H9 (cell line): ENCODE measurements at regions not wholly inside any gene's neighbourhood (a gene's known extent, or its start where the extent isn't known, plus 50 kb on each side); places are given as distances from the start of the nearest gene placed in this dataset.

Source experiments
- DNase-seq: peaks from one replicate; pipeline ENCODE4 v3.0.0-alpha.2; 2017
- H2AFZ ChIP-seq: one replicate; pipeline ENCODE4 v1.6.1; 2013; ENCODE audit warnings: mild to moderate bottlenecking, low read length, control low read depth, moderate library complexity
- H2AK5ac ChIP-seq: 2 replicates; pipeline ENCODE4 v1.6.1; 2013; ENCODE audit warnings: low read length, control low read depth, mixed read lengths; ENCODE audit not compliant: insufficient read length
- H2BK120ac ChIP-seq: one replicate; pipeline ENCODE4 v1.6.1; 2013; ENCODE audit warnings: low read depth, mild to moderate bottlenecking, low read length, control low read depth, inconsistent platforms; ENCODE audit not compliant: poor library complexity, severe bottlenecking
- H2BK12ac ChIP-seq: 2 replicates; pipeline ENCODE4 v1.6.1; 2013; ENCODE audit warnings: low read length, control low read depth, mixed read lengths, low read depth; ENCODE audit not compliant: insufficient read length
- H2BK15ac ChIP-seq: 2 replicates; pipeline ENCODE4 v1.6.1; 2013; ENCODE audit warnings: low read depth, low read length, control low read depth
- H2BK20ac ChIP-seq: one replicate; pipeline ENCODE4 v1.6.1; 2013; ENCODE audit warnings: low read depth, mild to moderate bottlenecking, low read length, control low read depth, inconsistent platforms; ENCODE audit not compliant: poor library complexity, severe bottlenecking
- H2BK5ac ChIP-seq: 2 replicates; pipeline ENCODE4 v1.6.1; 2013; ENCODE audit warnings: low read length, control low read depth, mixed read lengths; ENCODE audit not compliant: insufficient read length
- H3K14ac ChIP-seq: 2 replicates; pipeline ENCODE4 v1.6.1; 2013; ENCODE audit warnings: low read length, control low read depth; ENCODE audit not compliant: insufficient read depth
- H3K18ac ChIP-seq: 2 replicates; pipeline ENCODE4 v1.6.1; 2013; ENCODE audit warnings: low read depth, mild to moderate bottlenecking, mixed read lengths, low read length, control low read depth; ENCODE audit not compliant: insufficient read length
- H3K23ac ChIP-seq: 2 replicates; pipeline ENCODE4 v1.6.1; 2013; ENCODE audit warnings: low read length, control low read depth, mixed read lengths, low read depth; ENCODE audit not compliant: insufficient read length
- H3K23me2 ChIP-seq: 2 replicates; pipeline ENCODE4 v1.6.1; 2013; ENCODE audit warnings: low read depth, mild to moderate bottlenecking, mixed read lengths, low read length, control low read depth; ENCODE audit not compliant: insufficient read length, poor library complexity, severe bottlenecking
- H3K27ac ChIP-seq: 2 replicates; pipeline ENCODE4 v1.5.1; 2013; ENCODE audit warnings: low read length, control low read depth, mixed read lengths, low read depth; ENCODE audit not compliant: insufficient read length
- H3K27me3 ChIP-seq: 2 replicates; pipeline ENCODE4 v1.6.1; 2013; ENCODE audit warnings: low read length, control low read depth, inconsistent platforms; ENCODE audit not compliant: insufficient read depth
- H3K4ac ChIP-seq: 2 replicates; pipeline ENCODE4 v1.6.1; 2013; ENCODE audit warnings: low read depth, mild to moderate bottlenecking, control low read depth, inconsistent platforms, low read length, moderate library complexity
- H3K4me1 ChIP-seq: 2 replicates; pipeline ENCODE4 v1.6.1; 2013; ENCODE audit warnings: low read length, control low read depth, inconsistent platforms; ENCODE audit not compliant: insufficient read depth
- H3K4me2 ChIP-seq: 2 replicates; pipeline ENCODE4 v1.6.1; 2013; ENCODE audit warnings: low read length, control low read depth, mixed read lengths; ENCODE audit not compliant: insufficient read length, insufficient read depth
- H3K56ac ChIP-seq: 2 replicates; pipeline ENCODE4 v1.6.1; 2013; ENCODE audit warnings: low read depth, mild to moderate bottlenecking, mixed read lengths, low read length, control low read depth; ENCODE audit not compliant: insufficient read length
- H3K79me1 ChIP-seq: 2 replicates; pipeline ENCODE4 v1.6.1; 2013; ENCODE audit warnings: low read depth, mild to moderate bottlenecking, moderate library complexity, low read length, control low read depth, inconsistent platforms; ENCODE audit not compliant: insufficient read depth, poor library complexity, severe bottlenecking
- H3K79me2 ChIP-seq: 2 replicates; pipeline ENCODE4 v1.6.1; 2013; ENCODE audit warnings: low read length, control low read depth, inconsistent platforms; ENCODE audit not compliant: insufficient read depth
- H3K9ac ChIP-seq: 2 replicates; pipeline ENCODE4 v1.6.1; 2013; ENCODE audit warnings: low read length, control low read depth, mixed read lengths; ENCODE audit not compliant: insufficient read length; ENCODE audit errors: extremely low read depth
- H3K9me3 ChIP-seq: one replicate; pipeline ENCODE4 v1.6.1; 2013; ENCODE audit warnings: low read depth, low read length, inconsistent platforms; ENCODE audit not compliant: control insufficient read depth
- H3T11ph ChIP-seq: one replicate; pipeline ENCODE4 v1.6.1; 2013; ENCODE audit warnings: mild to moderate bottlenecking, low read length, control low read depth, inconsistent platforms
- H4K20me1 ChIP-seq: one replicate; pipeline ENCODE4 v1.6.1; 2013; ENCODE audit not compliant: control insufficient read depth, insufficient read length, insufficient read depth
- H4K5ac ChIP-seq: 2 replicates; pipeline ENCODE4 v1.6.1; 2013; ENCODE audit warnings: low read depth, mild to moderate bottlenecking, mixed read lengths, low read length, control low read depth; ENCODE audit not compliant: insufficient read length
- H4K8ac ChIP-seq: replicated peaks from 2 replicates; pipeline ENCODE4 v1.6.1; 2013; ENCODE audit warnings: low read length, control low read depth, mixed read lengths, low read depth; ENCODE audit not compliant: insufficient read length
- H4K91ac ChIP-seq: 2 replicates; pipeline ENCODE4 v1.6.1; 2013; ENCODE audit warnings: low read depth, mild to moderate bottlenecking, moderate library complexity, mixed read lengths, low read length, control low read depth; ENCODE audit not compliant: insufficient read length
- H3K27ac Mint-ChIP-seq, 3 experiments: 2 replicates in 2 of 3; 3 replicates in 1 of 3; pipeline ENCODE4 v1.8.0; 2020 to 2021; ENCODE audit warnings: mixed read lengths in 3 of 3, mild to moderate bottlenecking in 1 of 3, moderate library complexity in 1 of 3
- H3K27me3 Mint-ChIP-seq: 2 replicates; pipeline ENCODE4 v1.8.0; 2021; ENCODE audit warnings: low read depth, mild to moderate bottlenecking, moderate library complexity, mixed read lengths
- H3K36me3 Mint-ChIP-seq, 3 experiments: 2 replicates in 2 of 3; 3 replicates in 1 of 3; pipeline ENCODE4 v1.8.0; 2020 to 2021; ENCODE audit warnings: low read depth in 3 of 3, mixed read lengths in 3 of 3; ENCODE audit not compliant: insufficient read depth in 1 of 3
- H3K4me1 Mint-ChIP-seq, 2 experiments: 2 replicates each; pipeline ENCODE4 v1.8.0; 2020; ENCODE audit warnings: mixed read lengths in 2 of 2
- H3K4me3 Mint-ChIP-seq, 2 experiments: 2 replicates in 1 of 2; 3 replicates in 1 of 2; pipeline ENCODE4 v1.8.0; 2020 to 2021; ENCODE audit warnings: mild to moderate bottlenecking in 2 of 2, mixed read lengths in 2 of 2, moderate library complexity in 1 of 2
- H3K9me3 Mint-ChIP-seq, 2 experiments: 2 replicates in 1 of 2; 3 replicates in 1 of 2; pipeline ENCODE4 v1.8.0; 2020; ENCODE audit warnings: mild to moderate bottlenecking in 2 of 2, mixed read lengths in 2 of 2, moderate library complexity in 1 of 2
- CTCF ChIP-seq: fragments of 200-600 bp; sonication (generic); conservative IDR thresholded peaks from 3 replicates; pipeline ENCODE4 v1.8.0; 2021; ENCODE audit warnings: antibody characterized with exemption, mild to moderate bottlenecking
- WGBS: extraction: QIAGEN DNeasy Blood & Tissue Kit; methylation state at CpG from one replicate; pipeline ENCODE4 v1.1.7; 2013; ENCODE audit warnings: missing lambda C conversion rate, low lambda C conversion rate, mixed read lengths; ENCODE audit not compliant: insufficient read length; ENCODE audit errors: extremely low coverage; 5-methylcytosine and 5-hydroxymethylcytosine counted together

- no CpG with 5 or more reads among the region's 3 CpGs for WGBS
- H3K4me2 ChIP-seq, result no peak overlapping the region
Observed at GRCh38 chr4:74873545-74874301, 59.2 kb upstream of the PARM1 start.

More at GRCh38 chr4:74873545-74874301, 59.2 kb upstream of the PARM1 start:
- Histone ChIP-seq H4K5ac (no peak overlapping the region), H3K56ac (no peak overlapping the region), H3K27ac (no peak overlapping the region), H4K8ac (no peak overlapping the region), H3T11ph (no peak overlapping the region), H3K18ac (no peak overlapping the region), H2BK5ac (no peak overlapping the region), H2BK12ac (no peak overlapping the region), H3K23ac (no peak overlapping the region), H3K79me1 (no peaks in the 10 kb centered on the region), H4K20me1 (no peaks in the 10 kb centered on the region), H2BK20ac (no peak overlapping the region), H3K9ac (no peak overlapping the region), H4K91ac (no peak overlapping the region), H3K14ac (no peak overlapping the region), H3K23me2 (no peaks in the 10 kb centered on the region), H3K27me3 (no peaks in the 10 kb centered on the region), H3K4me1 (no peaks in the 10 kb centered on the region), H2BK120ac (no peak overlapping the region), H2AFZ (no peak overlapping the region), H3K9me3 (no peaks in the 10 kb centered on the region), H3K4ac (no peak overlapping the region), H2AK5ac (no peak overlapping the region), H3K79me2 (no peaks in the 10 kb centered on the region), H2BK15ac (no peak overlapping the region)
- no peak for TF ChIP-seq CTCF
- H3K27me3 Mint-ChIP-seq, result no peaks in the 10 kb centered on the region
- no peaks in the 10 kb centered on the region for H3K9me3 Mint-ChIP-seq
- H3K4me3 Mint-ChIP-seq, result no peak overlapping the region
- H3K27ac Mint-ChIP-seq, result no peak overlapping the region
- DNase-seq, result no peak
- no peaks in the 10 kb centered on the region for H3K4me1 Mint-ChIP-seq
- H3K36me3 Mint-ChIP-seq, result no peaks in the 10 kb centered on the region
